ENCODE measurements at regions not wholly inside any gene's neighbourhood (a gene's known extent, or its start where the extent isn't known, plus 50 kb on each side); places are given as distances from the start of the nearest gene placed in this dataset.

- DNase-seq (ENCODE audit: low read depth), result no peak
Observed at GRCh38 chr1:50292276-50292675, 131.0 kb downstream of the DMRTA2 start.

DNA sequence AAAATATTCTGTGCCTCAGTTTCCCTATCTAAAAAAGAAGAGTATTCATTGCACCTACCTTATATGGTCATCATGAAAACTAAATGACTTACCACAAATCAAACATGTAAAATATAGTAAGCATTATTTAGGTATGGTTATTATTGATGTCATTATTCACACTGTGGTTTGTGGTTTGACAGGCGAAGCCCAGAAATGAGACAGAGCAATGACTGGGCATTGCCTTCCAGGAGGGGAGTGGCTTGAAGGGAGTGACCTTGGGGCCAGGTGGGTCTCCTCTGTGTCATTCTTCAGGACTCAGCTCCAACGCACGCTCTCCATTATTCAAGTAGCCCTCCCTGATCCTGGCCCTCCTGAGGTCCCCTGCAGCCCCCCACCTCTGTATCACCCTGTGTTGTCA is 133.7 kb downstream of the DMRTA2 start:
- DNase-seq (ENCODE audit: low read depth), result no peak

DNA sequence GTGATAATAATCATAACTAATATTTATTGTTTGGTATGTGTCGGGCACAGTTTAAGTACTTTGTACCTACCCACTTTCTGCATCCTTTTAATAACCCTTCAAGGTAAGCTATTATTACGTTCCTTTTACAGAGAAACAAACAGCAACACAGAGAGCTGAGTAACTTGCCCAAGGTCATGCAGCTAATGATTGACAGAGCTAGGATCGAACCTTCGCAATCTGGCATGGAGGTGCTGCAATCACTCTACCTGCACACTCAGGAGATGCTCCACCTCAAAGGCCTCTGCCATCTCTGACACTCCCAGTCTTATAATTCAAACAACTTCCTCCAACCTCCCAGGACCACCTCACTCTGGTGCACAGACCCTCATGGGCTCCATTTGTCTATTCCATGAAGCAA is 137.2 kb downstream of the DMRTA2 start:
- DNase-seq (ENCODE audit: low read depth), result no peak

DNA sequence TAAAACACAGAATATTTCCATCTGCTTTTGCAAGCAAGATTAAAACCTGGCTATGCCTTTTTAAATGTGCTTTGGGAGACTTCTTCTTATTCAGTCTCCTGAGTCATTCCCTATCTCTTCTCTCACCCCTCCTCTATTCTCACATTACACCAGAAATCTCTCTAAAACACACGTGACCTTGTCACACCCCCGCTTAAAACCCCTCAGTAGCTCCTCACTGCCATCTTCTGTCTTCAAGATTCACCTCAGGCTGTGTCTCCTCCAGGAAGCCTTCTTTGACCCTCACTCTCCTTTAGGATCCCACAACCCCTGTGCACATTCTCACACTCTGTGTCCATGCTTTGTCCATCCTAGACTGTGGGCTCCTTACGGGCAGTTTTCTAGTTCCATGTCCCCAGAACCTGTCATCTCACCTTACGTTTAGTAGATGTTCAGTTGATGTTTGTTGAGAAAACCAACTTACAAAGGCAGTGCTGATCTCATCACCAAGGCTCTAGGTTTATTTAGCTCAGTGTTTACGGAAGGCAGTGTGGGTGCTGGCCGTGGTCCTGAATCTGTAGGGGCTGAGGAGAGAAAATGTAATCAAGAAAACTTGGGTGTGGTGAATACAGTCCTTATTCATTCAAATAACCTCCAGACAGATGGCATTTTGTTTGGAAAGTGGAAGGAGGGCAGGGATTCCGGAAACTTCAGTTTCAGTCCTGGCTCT is 143.5 kb downstream of the DMRTA2 start:
- no peak for DNase-seq (ENCODE audit: low read depth)

GRCh38 chr1:50278961-50279360 is 144.3 kb downstream of the DMRTA2 start:
- no peak for DNase-seq (ENCODE audit: low read depth)

DNA sequence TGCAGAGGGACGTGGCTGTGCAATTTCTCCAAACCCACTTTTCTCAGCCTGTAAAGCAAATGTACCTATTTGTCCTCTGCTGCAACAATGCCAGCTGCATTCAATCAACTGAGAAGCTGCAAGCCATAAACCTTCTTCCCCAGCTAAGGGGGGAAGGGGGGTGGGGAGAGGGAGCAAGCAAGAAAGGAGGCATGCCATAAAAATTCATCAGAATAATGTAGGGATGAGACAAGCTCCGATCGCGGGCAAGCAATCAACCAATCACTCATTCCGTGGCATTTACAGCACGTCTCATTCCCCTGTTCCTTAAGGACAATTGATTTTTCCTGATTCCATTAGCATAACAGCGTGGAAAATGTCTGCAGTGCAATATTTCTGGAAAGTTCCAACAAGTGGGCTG is 144.8 kb downstream of the DMRTA2 start:
- no peak for DNase-seq (ENCODE audit: low read depth)

DNA sequence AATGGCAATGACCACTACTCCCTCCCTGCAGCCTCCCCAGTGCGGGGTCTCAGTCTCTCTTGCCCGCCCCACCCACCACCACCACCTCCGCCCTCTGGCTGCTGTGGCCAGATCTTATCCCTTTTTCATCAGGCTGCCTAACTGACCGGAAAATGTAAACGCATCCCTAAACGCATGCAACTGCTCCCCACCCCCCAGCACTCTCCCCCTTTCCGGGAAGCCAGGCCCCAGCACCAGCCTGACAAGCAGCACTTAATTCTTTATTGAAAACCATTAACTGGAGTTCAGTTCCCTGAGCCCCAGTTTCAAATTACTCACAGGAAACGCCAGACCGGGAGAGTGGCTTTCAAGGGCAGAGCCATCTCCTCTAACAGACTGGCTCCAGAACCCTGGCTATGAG is 147.7 kb downstream of the DMRTA2 start:
- DNase-seq (ENCODE audit: low read depth), result no peak

GRCh38 chr1:50272912-50273311 is 150.3 kb downstream of the DMRTA2 start:
- DNase-seq (ENCODE audit: low read depth), result no peak

DNA sequence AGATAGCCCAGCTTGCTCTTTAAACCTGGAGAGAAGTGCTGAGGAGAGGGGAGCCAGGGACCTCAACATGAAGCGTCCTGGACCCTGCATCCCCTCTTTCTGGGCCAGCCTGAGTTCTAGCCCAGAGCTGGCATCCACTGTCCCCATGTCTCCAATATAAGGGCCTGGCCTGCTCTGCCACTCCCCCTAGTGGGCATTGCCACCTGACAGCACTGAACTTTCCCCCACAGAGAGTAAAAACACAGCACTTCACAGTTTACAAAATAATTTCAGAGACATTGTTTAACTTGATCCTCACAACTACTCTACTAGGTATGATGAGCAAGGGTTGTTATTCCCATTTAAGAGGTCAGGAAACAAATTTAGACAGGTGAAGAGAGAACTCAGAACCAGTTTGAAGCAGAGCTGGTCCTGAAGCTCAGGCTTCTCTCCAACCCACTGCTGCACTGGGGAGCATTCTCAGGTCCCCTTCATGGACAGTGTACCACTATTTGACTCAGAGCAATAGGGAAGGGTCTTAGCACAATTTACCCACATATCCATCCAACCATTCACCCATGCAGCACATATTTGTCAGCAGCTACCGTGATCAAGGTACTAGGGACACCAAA is 151.2 kb downstream of the DMRTA2 start:
- no peak for DNase-seq (ENCODE audit: low read depth)

- DNase-seq (ENCODE audit: low read depth), result no peak
Observed at GRCh38 chr1:50271337-50271736, 151.9 kb downstream of the DMRTA2 start.

DNA sequence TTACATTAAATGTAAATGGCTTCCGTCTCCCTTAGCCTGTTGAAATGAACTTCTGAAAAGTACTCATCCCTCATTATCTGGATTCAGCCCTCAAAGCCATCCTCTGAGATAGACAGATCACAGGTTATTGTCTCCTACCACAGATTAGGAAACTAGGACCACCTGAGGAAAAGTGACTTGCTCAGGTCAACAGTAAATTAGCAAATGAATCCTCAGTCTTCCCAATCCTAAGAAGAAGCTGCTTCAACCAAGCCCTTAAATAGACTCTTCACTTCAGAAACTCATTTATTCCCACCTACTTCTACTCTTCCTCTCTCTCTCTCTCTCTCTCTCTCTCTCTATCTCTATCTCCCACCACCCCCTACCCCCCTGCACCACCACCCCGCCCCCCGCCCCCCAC is 152.3 kb downstream of the DMRTA2 start:
- DNase-seq (ENCODE audit: low read depth), result no peak

DNA sequence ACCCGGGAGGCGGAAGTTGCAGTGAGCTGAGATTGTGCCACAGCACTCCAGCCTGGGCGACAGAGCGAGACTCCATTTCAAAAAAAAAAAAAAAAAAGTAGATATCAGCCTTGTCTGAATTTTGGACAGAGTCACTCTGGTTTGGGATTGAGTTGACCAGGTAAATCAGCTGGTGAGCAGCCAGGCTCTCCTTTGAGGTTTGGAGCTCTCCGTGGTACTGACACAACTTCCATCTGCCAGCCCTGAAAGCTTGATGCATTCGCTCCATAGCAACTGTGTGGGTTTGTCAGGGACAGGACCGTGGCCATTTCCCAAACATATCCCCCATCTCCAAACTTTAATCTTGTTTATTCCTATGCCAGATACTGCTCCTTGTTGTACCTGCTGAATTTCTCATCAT is 155.2 kb downstream of the DMRTA2 start:
- DNase-seq (ENCODE audit: low read depth), result no peak

GRCh38 chr1:50266509-50266908 is 156.7 kb downstream of the DMRTA2 start:
- no peak for DNase-seq (ENCODE audit: low read depth)

DNA sequence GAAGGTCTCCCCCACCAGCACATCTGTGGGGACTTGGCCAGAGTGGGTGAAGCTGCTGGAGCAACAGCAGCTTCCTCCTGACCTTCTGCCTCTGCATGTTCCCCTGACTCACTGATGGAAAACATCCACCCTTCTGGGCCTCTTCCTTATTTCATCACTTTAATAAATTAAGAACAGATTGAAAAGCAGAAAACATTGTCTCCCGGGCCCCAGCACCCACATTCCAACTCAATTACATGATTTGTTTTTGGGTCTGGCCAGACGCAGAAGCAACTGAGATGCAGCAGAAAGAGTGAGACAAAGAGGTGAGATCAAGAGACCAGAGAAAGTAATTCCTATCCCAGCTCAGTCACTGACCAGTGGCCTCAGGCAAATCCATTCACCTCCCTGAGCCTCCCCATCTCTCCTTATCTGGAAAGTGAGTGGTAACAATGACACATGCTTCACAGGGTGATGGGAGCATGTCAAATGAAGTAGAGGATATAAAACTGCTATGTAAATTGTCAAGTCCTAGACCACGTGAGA is 157.1 kb downstream of the ELAVL4 start:
- DNase-seq (ENCODE audit: low read depth), result no peak

GRCh38 chr1:50264590-50264989 is 155.9 kb downstream of the ELAVL4 start:
- no peak for DNase-seq (ENCODE audit: low read depth)

- DNase-seq (ENCODE audit: low read depth), result no peak
Observed at GRCh38 chr1:50262436-50262835, 153.7 kb downstream of the ELAVL4 start.

DNA sequence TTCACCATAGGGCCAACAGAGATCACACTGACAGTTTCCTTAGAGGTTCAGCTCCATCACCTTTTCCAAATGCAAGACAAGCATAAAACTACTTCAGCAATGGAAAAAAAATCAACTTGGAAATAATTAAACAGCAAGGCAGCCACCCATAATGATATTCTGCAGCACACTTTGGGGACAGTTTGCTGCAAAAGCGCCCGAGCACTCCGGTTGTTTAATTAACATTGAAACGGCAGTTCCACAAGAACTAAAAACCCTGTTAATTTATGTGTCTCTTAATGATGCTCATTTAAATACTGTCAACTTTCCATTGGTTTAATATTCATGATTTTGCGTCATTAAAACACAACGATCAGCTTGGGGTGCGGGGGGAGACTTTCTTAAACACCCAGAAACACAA is 153.2 kb downstream of the ELAVL4 start:
- DNase-seq (ENCODE audit: low read depth), result no peak

DNA sequence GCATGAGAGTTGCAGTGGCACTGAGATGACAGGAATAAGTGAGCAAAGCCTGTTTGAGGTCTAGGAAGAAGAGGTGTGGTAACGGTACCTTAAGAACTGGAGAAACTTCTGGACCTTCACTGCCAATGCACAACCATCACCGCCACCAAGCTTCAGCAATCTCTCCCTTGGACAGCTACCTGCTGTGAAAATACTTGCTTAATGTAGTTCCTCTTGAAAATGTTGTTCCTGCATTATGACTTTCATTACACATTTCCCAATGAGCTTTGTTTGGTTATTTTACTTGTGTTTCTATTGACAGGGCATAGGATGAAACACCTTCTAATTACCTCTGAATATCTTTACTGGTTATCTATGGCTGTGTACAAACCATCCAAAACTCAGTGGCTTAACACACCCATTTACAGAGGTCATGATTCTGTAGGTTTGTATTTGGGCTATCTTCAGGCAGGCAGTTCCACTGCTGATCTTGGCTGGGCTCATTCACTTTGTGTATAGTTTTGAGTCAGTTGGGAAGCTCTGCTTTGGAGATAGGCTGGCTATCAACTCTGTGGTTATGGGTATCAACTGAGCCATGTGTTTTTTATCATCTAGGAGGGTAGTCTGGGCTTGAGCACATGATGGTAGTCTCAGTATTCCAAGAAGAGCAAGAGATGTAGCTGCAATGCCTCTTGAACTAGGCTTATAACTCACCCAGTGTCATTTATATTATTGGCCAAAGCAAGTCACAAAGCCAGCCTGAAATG is 149.4 kb downstream of the ELAVL4 start:
- DNase-seq (ENCODE audit: low read depth), result no peak

- DNase-seq (ENCODE audit: low read depth), result no peak
Observed at GRCh38 chr1:50257029-50257428, 148.3 kb downstream of the ELAVL4 start.
